ENCODE measurements at regions not wholly inside any gene's neighbourhood (a gene's known extent, or its start where the extent isn't known, plus 50 kb on each side); places are given as distances from the start of the nearest gene placed in this dataset.

- DNase-seq = no peak
Observed at GRCh38 chr15:62757535-62757934, 285.0 kb upstream of the TPM1 start.

- no peak for DNase-seq
Observed at GRCh38 chr15:62758126-62758951, 284.2 kb upstream of the TPM1 start.

- DNase-seq = no peak
Observed at GRCh38 chr15:62758952-62759349, 283.6 kb upstream of the TPM1 start.

GRCh38 chr15:62760538-62760937 is 282.0 kb upstream of the TPM1 start:
- DNase-seq = no peak

GRCh38 chr15:62765916-62766315 is 276.6 kb upstream of the TPM1 start:
- DNase-seq = no peak

- DNase-seq = no peak
Observed at GRCh38 chr15:62766599-62766998, 275.9 kb upstream of the TPM1 start.

GRCh38 chr15:62769604-62770003 is 272.9 kb upstream of the TPM1 start:
- no peak for DNase-seq

- no peak for DNase-seq
Observed at GRCh38 chr15:62770111-62770660, 272.4 kb upstream of the TPM1 start.

GRCh38 chr15:62770752-62771151 is 271.8 kb upstream of the TPM1 start:
- DNase-seq = no peak

GRCh38 chr15:62771234-62771633 is 271.3 kb upstream of the TPM1 start:
- no peak for DNase-seq

- DNase-seq = no peak
Observed at GRCh38 chr15:62773369-62774165, 269.0 kb upstream of the TPM1 start.

- DNase-seq = no peak
Observed at GRCh38 chr15:62775932-62776331, 266.6 kb upstream of the TPM1 start.

- DNase-seq = no peak
Observed at GRCh38 chr15:62777671-62778070, 264.9 kb upstream of the TPM1 start.

- no peak for DNase-seq
Observed at GRCh38 chr15:62779036-62779770, 263.3 kb upstream of the TPM1 start.

- no peak for DNase-seq
Observed at GRCh38 chr15:62779899-62780298, 262.6 kb upstream of the TPM1 start.

- no peak for DNase-seq
Observed at GRCh38 chr15:62781081-62781497, 261.5 kb upstream of the TPM1 start.

GRCh38 chr15:62782071-62782841 is 260.3 kb upstream of the TPM1 start:
- DNase-seq = peak; percentile 22

- DNase-seq = no peak
Observed at GRCh38 chr15:62782896-62783295, 259.7 kb upstream of the TPM1 start.

- DNase-seq = no peak
Observed at GRCh38 chr15:62783303-62783957, 259.1 kb upstream of the TPM1 start.

- DNase-seq = no peak
Observed at GRCh38 chr15:62785881-62786828, 256.4 kb upstream of the TPM1 start.

GRCh38 chr15:62787401-62787800 is 255.1 kb upstream of the TPM1 start:
- DNase-seq = no peak

Data from NCI-H1048 (cell line).